DLD1 (cell line): ENCODE measurements at regions not wholly inside any gene's neighbourhood (a gene's known extent, or its start where the extent isn't known, plus 50 kb on each side); places are given as distances from the start of the nearest gene placed in this dataset.
"Not testable (repeated sequence)": the region's sequence is repeated elsewhere in the genome, so short reads cannot be mapped to it uniquely, and the experiment has no call there.

Source experiments
- in situ Hi-C: cut with HindIII; loops from 2 replicates; pipeline ENCODE4 v1.10.0; 2017; ENCODE audit warnings: low sequenced_read_pairs

- in situ Hi-C loops = no loop called here
Measured at GRCh38 chr14:58878439-58879139, 240.8 kb downstream of the DACT1 start.

- in situ Hi-C loops = no loop called here
Measured at GRCh38 chr14:58881433-58881832, 243.7 kb downstream of the DACT1 start.

GRCh38 chr14:58882577-58883018 is 244.8 kb downstream of the DACT1 start:
- in situ Hi-C loops = no loop called here

- in situ Hi-C loops = no loop called here
Measured at GRCh38 chr14:58884442-58884841, 246.7 kb downstream of the DACT1 start.

GRCh38 chr14:58887931-58888330 is 250.2 kb downstream of the DACT1 start:
- in situ Hi-C loops = no loop called here

GRCh38 chr14:58898655-58899316 is 261.0 kb downstream of the DACT1 start:
- in situ Hi-C loops = no loop called here

- in situ Hi-C loops = no loop called here
Measured at GRCh38 chr14:58899317-58899713, 261.6 kb downstream of the DACT1 start.

GRCh38 chr14:58901826-58902225 is 264.1 kb downstream of the DACT1 start:
- in situ Hi-C loops = no loop called here

- in situ Hi-C loops = no loop called here
Measured at GRCh38 chr14:58904776-58905175, 267.0 kb downstream of the DACT1 start.

- in situ Hi-C loops = no loop called here
Measured at GRCh38 chr14:58907803-58908202, 270.0 kb downstream of the DACT1 start.

- in situ Hi-C loops = no loop called here
Measured at GRCh38 chr14:58912287-58912686, 274.5 kb downstream of the DACT1 start.

GRCh38 chr14:58912799-58913432 is 275.2 kb downstream of the DACT1 start:
- in situ Hi-C loops = no loop called here

GRCh38 chr14:58914279-58914855 is 274.1 kb upstream of the DAAM1 start:
- in situ Hi-C loops = no loop called here

- in situ Hi-C loops = no loop called here
Measured at GRCh38 chr14:58915646-58916045, 272.8 kb upstream of the DAAM1 start.

- in situ Hi-C loops = no loop called here
Measured at GRCh38 chr14:58918066-58918738, 270.3 kb upstream of the DAAM1 start.

GRCh38 chr14:58919217-58919616 is 269.2 kb upstream of the DAAM1 start:
- in situ Hi-C loops = no loop called here

- in situ Hi-C loops = no loop called here
Measured at GRCh38 chr14:58920230-58920629, 268.2 kb upstream of the DAAM1 start.

GRCh38 chr14:58922201-58922940 is 266.1 kb upstream of the DAAM1 start:
- in situ Hi-C loops = not testable (repeated sequence)

GRCh38 chr14:58923751-58924405 is 264.6 kb upstream of the DAAM1 start:
- in situ Hi-C loops = no loop called here

- in situ Hi-C loops = no loop called here
Measured at GRCh38 chr14:58941629-58942028, 246.8 kb upstream of the DAAM1 start.
